ENCODE measurements at regions not wholly inside any gene's neighbourhood (a gene's known extent, or its start where the extent isn't known, plus 50 kb on each side); places are given as distances from the start of the nearest gene placed in this dataset.

DNA sequence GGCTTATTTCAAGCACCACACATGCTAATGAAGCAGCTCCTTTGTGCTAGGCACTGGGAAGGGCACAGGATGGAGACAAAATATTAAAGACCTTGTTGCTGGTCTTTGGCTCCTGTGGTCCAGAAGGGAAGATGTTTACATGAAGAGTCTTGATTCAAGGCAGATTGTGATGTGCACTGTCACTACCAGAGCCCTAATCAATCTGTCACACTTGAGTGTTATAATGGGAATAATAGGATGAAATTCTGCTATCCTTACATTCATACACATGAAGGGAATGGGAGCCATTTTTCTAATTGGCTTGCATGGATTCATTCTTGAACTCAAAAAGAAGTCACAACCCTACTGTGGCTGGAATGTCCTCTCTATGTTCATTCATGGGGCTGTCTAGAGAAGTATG, 203.0 kb downstream of the SEC61B start:
- POLR2A ChIA-PET, result no interaction called here
- no peak for ATAC-seq (ENCODE audit: low read depth)
- Mint-ChIP-seq H3K27ac (no peak overlapping the region), H3K4me1 (peaks cover 4% of the 10 kb centered on the region), H3K27me3 (no peaks in the 10 kb centered on the region), H3K36me3 (ENCODE audit: low read depth) (no peaks in the 10 kb centered on the region), H3K9me3 (peaks cover 2% of the 10 kb centered on the region), H3K4me3 (no peak overlapping the region)
- CTCF ChIA-PET, result interaction anchor here (1.4 kb wide), 1 partner anchor 586 kb away, joined by 3 read pairs; no protein-coding TSS in a partner anchor
- intact Hi-C loops (cut with micrococcal nuclease), result no loop called here
- TF ChIP-seq, protein P1, sequence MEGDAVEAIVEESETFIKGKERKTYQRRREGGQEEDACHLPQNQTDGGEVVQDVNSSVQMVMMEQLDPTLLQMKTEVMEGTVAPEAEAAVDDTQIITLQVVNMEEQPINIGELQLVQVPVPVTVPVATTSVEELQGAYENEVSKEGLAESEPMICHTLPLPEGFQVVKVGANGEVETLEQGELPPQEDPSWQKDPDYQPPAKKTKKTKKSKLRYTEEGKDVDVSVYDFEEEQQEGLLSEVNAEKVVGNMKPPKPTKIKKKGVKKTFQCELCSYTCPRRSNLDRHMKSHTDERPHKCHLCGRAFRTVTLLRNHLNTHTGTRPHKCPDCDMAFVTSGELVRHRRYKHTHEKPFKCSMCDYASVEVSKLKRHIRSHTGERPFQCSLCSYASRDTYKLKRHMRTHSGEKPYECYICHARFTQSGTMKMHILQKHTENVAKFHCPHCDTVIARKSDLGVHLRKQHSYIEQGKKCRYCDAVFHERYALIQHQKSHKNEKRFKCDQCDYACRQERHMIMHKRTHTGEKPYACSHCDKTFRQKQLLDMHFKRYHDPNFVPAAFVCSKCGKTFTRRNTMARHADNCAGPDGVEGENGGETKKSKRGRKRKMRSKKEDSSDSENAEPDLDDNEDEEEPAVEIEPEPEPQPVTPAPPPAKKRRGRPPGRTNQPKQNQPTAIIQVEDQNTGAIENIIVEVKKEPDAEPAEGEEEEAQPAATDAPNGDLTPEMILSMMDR (IDR thresholded peaks at IDR 0.05), result no peak
- DNase-seq, result no peak

DNA sequence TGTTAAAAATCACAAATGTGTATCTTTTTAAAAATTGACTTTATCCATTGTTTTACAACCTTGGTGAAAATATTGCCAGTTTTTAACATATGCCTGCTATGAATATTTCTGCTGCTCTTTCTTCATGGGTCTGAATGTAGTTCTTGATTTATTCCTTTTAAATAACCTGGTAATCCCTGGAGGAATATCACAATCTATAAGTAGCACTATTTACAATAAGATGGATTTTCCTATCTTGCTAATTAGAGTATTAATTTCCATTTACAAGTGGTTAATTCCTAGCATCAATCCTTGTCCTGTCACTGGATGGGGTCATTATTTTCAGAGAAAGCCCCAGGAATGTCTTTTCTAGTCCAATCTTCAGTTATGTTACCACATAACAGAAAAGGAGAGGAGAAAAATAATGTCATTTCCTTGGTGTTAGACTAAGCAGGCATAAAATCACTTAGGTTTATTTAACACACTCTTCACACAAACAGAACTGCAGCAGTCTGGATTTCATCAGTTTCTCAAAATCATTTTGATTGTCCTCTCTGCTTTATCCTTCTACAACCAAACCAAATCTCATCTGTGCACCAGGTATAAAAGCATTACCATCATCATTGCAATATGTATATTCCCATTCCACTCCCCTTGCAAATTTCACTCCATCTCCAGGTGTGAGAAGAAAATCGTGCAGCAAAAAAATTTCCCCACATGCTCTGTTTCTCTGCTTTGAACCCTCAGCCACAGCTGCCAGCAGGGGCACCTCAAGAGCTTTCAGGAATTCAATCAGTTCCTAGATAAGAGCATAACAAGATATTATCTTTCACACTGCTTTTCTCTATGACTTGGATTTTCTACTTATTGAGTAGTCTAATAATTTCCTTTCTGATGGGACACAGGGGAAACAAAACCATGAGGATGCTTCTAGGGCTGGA, 204.1 kb downstream of the SEC61B start:
- ATAC-seq (ENCODE audit: low read depth) (no peak), DNase-seq (no peak)
- intact Hi-C loops (cut with micrococcal nuclease), result no loop called here
- TF ChIP-seq, protein P1 (IDR thresholded peaks at IDR 0.05), result no peak
- POLR2A ChIA-PET, result no interaction called here
- no peak overlapping the region for H3K27ac Mint-ChIP-seq
- H3K36me3 Mint-ChIP-seq (ENCODE audit: low read depth), result no peaks in the 10 kb centered on the region
- H3K4me3 Mint-ChIP-seq, result no peak overlapping the region
- CTCF ChIA-PET, result interaction anchor here (0.6 to 1.3 kb wide), 2 partner anchors 90 to 195 kb away, joined by 3 to 4 read pairs; no protein-coding TSS in a partner anchor
- H3K27me3 Mint-ChIP-seq, result no peaks in the 10 kb centered on the region
- H3K9me3 Mint-ChIP-seq, result peaks cover 2% of the 10 kb centered on the region
- H3K4me1 Mint-ChIP-seq, result peaks cover 4% of the 10 kb centered on the region

DNA sequence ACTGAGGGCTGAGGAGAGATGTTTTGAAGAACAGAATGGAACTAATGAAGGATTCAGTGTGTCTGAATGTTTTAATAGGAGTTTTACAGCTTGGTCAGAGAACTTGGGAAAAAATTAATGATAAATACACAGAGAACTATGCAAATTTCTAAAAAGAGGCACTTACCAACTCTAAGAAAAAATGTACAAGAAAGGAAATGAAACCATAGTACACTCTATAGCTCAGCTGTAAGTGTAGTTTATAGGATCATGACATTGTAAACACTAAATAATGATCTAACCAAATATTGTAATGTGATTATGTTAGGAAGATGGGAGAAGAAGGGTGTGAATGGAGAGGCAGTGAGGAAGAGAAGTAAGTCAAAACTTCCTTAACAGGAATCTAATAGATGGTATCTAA, 205.2 kb downstream of the SEC61B start:
- no peaks in the 10 kb centered on the region for H3K36me3 Mint-ChIP-seq (ENCODE audit: low read depth)
- peaks cover 2% of the 10 kb centered on the region for H3K9me3 Mint-ChIP-seq
- TF ChIP-seq, protein P1 (IDR thresholded peaks at IDR 0.05), result no peak
- peaks cover 5% of the 10 kb centered on the region for H3K4me1 Mint-ChIP-seq
- intact Hi-C loops (cut with micrococcal nuclease), result no loop called here
- H3K27ac Mint-ChIP-seq, result no peak overlapping the region
- H3K27me3 Mint-ChIP-seq, result no peaks in the 10 kb centered on the region
- ChIA-PET POLR2A (no interaction called here), CTCF (interaction anchor here (1.3 kb wide), 1 partner anchor 89 kb away, joined by 4 read pairs; no protein-coding TSS in a partner anchor)
- no peak for ATAC-seq (ENCODE audit: low read depth)
- no peak for DNase-seq
- no peak overlapping the region for H3K4me3 Mint-ChIP-seq

DNA sequence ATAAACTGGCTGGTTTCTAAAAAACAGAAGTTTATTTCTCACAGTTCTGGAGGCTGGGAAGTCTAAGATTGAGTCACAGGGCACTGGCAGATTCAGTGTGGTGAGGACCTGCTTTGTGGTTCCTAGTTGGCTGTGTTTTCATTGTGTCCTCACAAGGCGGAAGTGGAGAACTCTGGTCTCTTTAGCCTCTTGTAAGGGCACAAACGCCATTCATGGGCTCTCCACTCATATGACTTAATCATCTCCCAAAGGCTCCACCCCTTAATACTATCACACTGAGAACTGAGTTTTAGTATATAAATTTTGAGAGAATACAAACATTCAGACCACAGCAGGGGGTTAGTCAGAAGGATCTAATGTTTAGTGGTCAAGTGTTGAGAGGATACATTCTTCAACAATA, 208.2 kb downstream of the SEC61B start:
- H3K4me1 Mint-ChIP-seq, result peaks cover 22% of the 10 kb centered on the region
- H3K27ac Mint-ChIP-seq, result no peak overlapping the region
- ChIA-PET CTCF (no interaction called here), POLR2A (no interaction called here)
- peaks cover 2% of the 10 kb centered on the region for H3K9me3 Mint-ChIP-seq
- TF ChIP-seq, protein P1 (IDR thresholded peaks at IDR 0.05), result no peak
- no peaks in the 10 kb centered on the region for H3K27me3 Mint-ChIP-seq
- DNase-seq (no peak), ATAC-seq (ENCODE audit: low read depth) (no peak)
- intact Hi-C loops (cut with micrococcal nuclease), result loop anchor here (5.0 kb wide), 5 partner anchors 37 to 392 kb away; partner anchors contain the start of gene NR4A3
- no peak overlapping the region for H3K4me3 Mint-ChIP-seq
- no peaks in the 10 kb centered on the region for H3K36me3 Mint-ChIP-seq (ENCODE audit: low read depth)

DNA sequence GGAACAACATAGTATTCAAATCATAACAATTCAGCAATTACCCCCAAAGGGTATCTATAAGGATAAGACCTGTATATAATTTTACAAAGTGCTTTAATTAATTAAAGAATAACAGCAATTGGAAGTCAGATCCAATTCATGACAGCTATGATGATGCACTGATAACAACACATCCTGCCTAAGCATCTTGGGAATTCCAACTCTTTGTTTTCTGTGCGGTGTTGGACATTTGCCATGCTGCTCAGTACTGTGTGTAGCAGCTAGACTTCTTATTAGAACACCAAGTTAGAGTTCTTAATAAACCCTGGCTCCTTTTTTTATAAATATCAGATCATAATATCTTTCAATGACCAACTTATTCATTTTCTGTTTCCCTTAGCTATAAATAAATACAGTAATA, 209.0 kb downstream of the SEC61B start:
- Mint-ChIP-seq H3K27ac (no peak overlapping the region), H3K9me3 (peaks cover 2% of the 10 kb centered on the region), H3K4me3 (no peak overlapping the region), H3K27me3 (no peaks in the 10 kb centered on the region), H3K36me3 (ENCODE audit: low read depth) (no peaks in the 10 kb centered on the region), H3K4me1 (peaks cover 22% of the 10 kb centered on the region)
- TF ChIP-seq, protein P1 (IDR thresholded peaks at IDR 0.05), result no peak
- ATAC-seq (ENCODE audit: low read depth), result no peak
- CTCF ChIA-PET, result no interaction called here
- intact Hi-C loops (cut with micrococcal nuclease), result loop anchor here (5.0 kb wide), 5 partner anchors 36 to 391 kb away; partner anchors contain the start of gene NR4A3
- POLR2A ChIA-PET, result no interaction called here
- DNase-seq, result no peak

Measured in activated B cell treated with CpG ODN at 0.5 μM for 24 hours (primary cell).